Stimulated activated naive B cell treated with anti-CD40 and anti-IgM and Interleukin-4, amounts not matched to agents 10 μg/mL and 1 μg/mL and 100 μg/mL, for 72 hours (primary cell): ENCODE measurements at regions not wholly inside any gene's neighbourhood (a gene's known extent, or its start where the extent isn't known, plus 50 kb on each side); places are given as distances from the start of the nearest gene placed in this dataset.
A peak's percentile ranks its signal among the peaks of the same experiment; 100 is the strongest.

Experiments used
- ATAC-seq, 2 donors: fragments of 150-1000 bp; cut with Tn5 transposase; replicated peaks; 2 replicates each; pipeline ENCODE4 v1.10.0; 2021; ENCODE audit warnings: moderate library complexity in 1 of 2
- DNase-seq: peaks from one replicate; pipeline ENCODE4 v3.0.0; 2021
- H3K27ac Mint-ChIP-seq: one replicate; pipeline ENCODE4 v1.8.0; 2022; ENCODE audit warnings: mild to moderate bottlenecking, mixed read lengths
- H3K27me3 Mint-ChIP-seq, 2 donors: one replicate each; pipeline ENCODE4 v1.8.0; 2022; ENCODE audit warnings: mixed read lengths in 2 of 2
- H3K36me3 Mint-ChIP-seq, 2 donors: one replicate each; pipeline ENCODE4 v1.8.0; 2022; ENCODE audit warnings: mixed read lengths in 2 of 2, mild to moderate bottlenecking in 1 of 2
- H3K4me1 Mint-ChIP-seq, 2 donors: one replicate each; pipeline ENCODE4 v1.8.0; 2022; ENCODE audit warnings: mixed read lengths in 2 of 2, mild to moderate bottlenecking in 1 of 2
- H3K4me3 Mint-ChIP-seq, 2 donors: one replicate each; pipeline ENCODE4 v1.8.0; 2022; ENCODE audit warnings: mild to moderate bottlenecking in 2 of 2, mixed read lengths in 2 of 2, moderate library complexity in 1 of 2
- H3K9me3 Mint-ChIP-seq, 2 donors: one replicate each; pipeline ENCODE4 v1.8.0; 2022; ENCODE audit warnings: mixed read lengths in 2 of 2, mild to moderate bottlenecking in 1 of 2

GRCh38 chr15:60221356-60221755, 176.4 kb downstream of the ANXA2 start:
- DNase-seq = no peak
- no peaks in the 10 kb centered on the region for H3K36me3 Mint-ChIP-seq
- no peaks in the 10 kb centered on the region for H3K9me3 Mint-ChIP-seq
- no peak for ATAC-seq
- no peak overlapping the region for H3K4me3 Mint-ChIP-seq
- no peak overlapping the region for H3K27ac Mint-ChIP-seq
- peaks cover 1 to 8% of the 10 kb centered on the region in 2 donors for H3K27me3 Mint-ChIP-seq
- peaks cover 0 to 2% of the 10 kb centered on the region in 2 donors for H3K4me1 Mint-ChIP-seq

GRCh38 chr15:60222404-60222803, 175.4 kb downstream of the ANXA2 start:
- ATAC-seq (no peak), DNase-seq (no peak)
- Mint-ChIP-seq H3K27me3 (peaks cover 0 to 8% of the 10 kb centered on the region in 2 donors), H3K4me3 (no peak overlapping the region), H3K4me1 (peaks cover 0 to 2% of the 10 kb centered on the region in 2 donors), H3K27ac (no peak overlapping the region), H3K9me3 (no peaks in the 10 kb centered on the region), H3K36me3 (no peaks in the 10 kb centered on the region)

DNA sequence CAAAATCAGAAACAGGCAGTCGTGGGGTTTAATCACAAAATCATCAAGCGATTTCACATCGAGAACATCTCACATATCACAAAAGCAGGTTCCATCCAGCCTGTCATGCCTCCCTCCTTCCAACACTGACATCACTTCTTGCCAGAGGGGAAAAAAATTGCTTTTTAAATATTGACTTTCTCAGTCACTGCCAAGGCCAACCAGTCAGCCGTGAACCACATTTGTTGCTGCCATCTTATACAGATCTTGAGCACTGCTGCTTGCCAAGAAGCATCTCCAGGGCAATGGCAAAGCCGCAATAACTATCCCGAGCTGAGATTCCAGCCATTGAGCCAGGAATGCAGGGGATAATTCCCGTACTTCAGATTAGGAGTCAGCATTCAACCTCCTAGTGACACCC, 174.6 kb downstream of the ANXA2 start:
- DNase-seq (no peak), ATAC-seq (no peak)
- Mint-ChIP-seq H3K27me3 (peaks cover 0 to 8% of the 10 kb centered on the region in 2 donors), H3K4me3 (no peak overlapping the region), H3K4me1 (peaks cover 2 to 3% of the 10 kb centered on the region in 2 donors), H3K27ac (no peak overlapping the region), H3K9me3 (no peaks in the 10 kb centered on the region), H3K36me3 (no peaks in the 10 kb centered on the region)

DNA sequence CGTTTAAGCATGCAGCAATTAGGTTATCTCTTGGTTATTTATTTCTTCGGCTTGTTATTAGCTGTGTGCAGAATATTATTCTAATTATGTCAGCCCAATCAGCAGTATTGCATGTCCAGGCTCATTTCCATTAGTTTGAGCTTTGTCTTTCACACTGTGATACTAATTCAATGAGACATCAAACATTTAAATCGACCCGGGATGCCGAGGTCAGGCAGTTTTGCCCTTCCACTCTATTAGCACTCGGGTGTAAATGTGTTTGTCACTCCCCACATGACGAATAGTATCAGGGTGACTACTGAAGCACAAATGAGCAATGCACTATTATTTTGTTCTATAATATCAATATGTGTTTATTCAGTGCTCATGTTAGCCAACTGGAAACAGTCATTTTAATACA, 170.9 kb downstream of the ANXA2 start:
- Mint-ChIP-seq H3K9me3 (no peaks in the 10 kb centered on the region), H3K27me3 (peaks cover 0 to 4% of the 10 kb centered on the region in 2 donors), H3K36me3 (no peaks in the 10 kb centered on the region), H3K27ac (no peak overlapping the region), H3K4me1 (peaks cover 5 to 14% of the 10 kb centered on the region in 2 donors), H3K4me3 (no peak overlapping the region)
- ATAC-seq (no peak), DNase-seq (no peak)

GRCh38 chr15:60228101-60228500, 169.7 kb downstream of the ANXA2 start:
- H3K4me1 Mint-ChIP-seq = peaks cover 5 to 14% of the 10 kb centered on the region in 2 donors
- no peak for DNase-seq
- no peaks in the 10 kb centered on the region for H3K36me3 Mint-ChIP-seq
- no peak for ATAC-seq
- no peak overlapping the region for H3K27ac Mint-ChIP-seq
- H3K9me3 Mint-ChIP-seq = no peaks in the 10 kb centered on the region
- H3K27me3 Mint-ChIP-seq = peaks cover 0 to 4% of the 10 kb centered on the region in 2 donors
- H3K4me3 Mint-ChIP-seq = no peak overlapping the region

DNA sequence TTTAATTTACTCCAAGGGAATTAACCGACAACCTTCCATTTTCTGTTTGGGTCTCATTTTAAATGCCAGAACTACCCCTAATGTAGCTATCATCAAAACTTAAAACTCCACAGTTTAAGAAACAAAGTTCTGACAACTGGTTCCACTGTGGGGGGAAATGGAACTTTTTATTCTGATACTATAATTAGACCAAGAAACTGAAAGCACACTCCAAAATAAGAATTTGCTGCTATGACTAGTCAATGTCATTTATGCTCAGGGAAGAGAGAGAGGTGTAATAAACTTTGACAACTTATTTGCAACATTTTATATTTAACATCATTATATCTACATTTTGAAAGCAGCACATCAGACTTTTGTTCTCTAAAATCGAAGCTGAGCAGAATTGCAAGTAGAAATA, 169.2 kb downstream of the ANXA2 start:
- no peak overlapping the region for H3K27ac Mint-ChIP-seq

DNA sequence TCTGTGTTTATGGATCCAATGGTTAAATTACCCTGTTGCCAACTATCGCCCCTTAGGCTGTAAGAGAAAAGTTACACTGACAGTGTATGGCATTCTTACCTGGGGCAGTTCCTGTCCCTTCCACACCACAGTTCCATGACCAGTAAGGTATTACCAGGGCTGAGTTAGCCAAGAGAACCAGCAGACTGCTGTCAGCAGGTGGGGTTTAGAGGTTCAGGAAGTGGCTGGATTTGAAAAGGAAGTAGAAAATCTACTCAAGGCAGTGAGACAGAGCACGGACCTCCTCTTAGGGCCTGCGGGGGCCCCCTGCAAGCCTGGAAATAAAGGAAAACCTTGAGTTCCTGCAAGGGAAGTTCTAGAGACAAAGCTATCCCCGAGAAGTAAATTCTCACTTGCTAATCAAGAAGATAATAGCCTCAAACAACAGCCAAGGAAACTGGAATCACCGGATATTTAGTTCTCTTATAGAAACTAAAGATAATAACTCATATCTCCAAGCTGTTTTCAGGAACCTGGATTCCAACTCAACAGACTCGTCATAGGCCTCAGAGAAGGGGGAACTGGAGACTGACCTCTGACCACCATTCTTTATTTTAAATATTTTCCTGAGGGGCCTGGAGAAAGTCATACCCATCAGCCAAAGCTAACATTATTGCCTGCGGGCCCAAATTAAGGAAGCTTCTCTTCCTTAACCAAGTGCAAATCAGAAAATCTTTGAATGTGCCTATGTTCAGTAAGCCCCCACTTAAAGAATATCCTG, 161.7 kb downstream of the ANXA2 start:
- ATAC-seq = no peak
- H3K9me3 Mint-ChIP-seq = peaks cover 2 to 7% of the 10 kb centered on the region in 2 donors
- H3K27ac Mint-ChIP-seq = no peak overlapping the region
- peaks cover 29 to 36% of the 10 kb centered on the region in 2 donors for H3K27me3 Mint-ChIP-seq
- DNase-seq = no peak
- H3K4me1 Mint-ChIP-seq = no peaks in the 10 kb centered on the region
- H3K4me3 Mint-ChIP-seq = no peak overlapping the region
- H3K36me3 Mint-ChIP-seq = peaks cover 0 to 2% of the 10 kb centered on the region in 2 donors

More for the DNA sequence above, 169.2 kb downstream of the ANXA2 start:
- ATAC-seq (no peak), DNase-seq (no peak)
- Mint-ChIP-seq H3K4me3 (no peak overlapping the region), H3K36me3 (no peaks in the 10 kb centered on the region), H3K9me3 (no peaks in the 10 kb centered on the region), H3K27me3 (peaks cover 0 to 4% of the 10 kb centered on the region in 2 donors), H3K4me1 (peaks cover 5 to 14% of the 10 kb centered on the region in 2 donors)

GRCh38 chr15:60237446-60237845, 160.3 kb downstream of the ANXA2 start:
- Mint-ChIP-seq H3K36me3 (peaks cover 0 to 3% of the 10 kb centered on the region in 2 donors), H3K27ac (no peak overlapping the region), H3K27me3 (peaks cover 34 to 39% of the 10 kb centered on the region in 2 donors), H3K4me1 (no peaks in the 10 kb centered on the region), H3K4me3 (no peak overlapping the region), H3K9me3 (peaks cover 7 to 12% of the 10 kb centered on the region in 2 donors)
- ATAC-seq = no peak
- no peak for DNase-seq

GRCh38 chr15:60243769-60244168, 154.0 kb downstream of the ANXA2 start:
- no peak overlapping the region for H3K27ac Mint-ChIP-seq
- DNase-seq = no peak
- peaks cover 0 to 3% of the 10 kb centered on the region in 2 donors for H3K36me3 Mint-ChIP-seq
- ATAC-seq = no peak
- peaks cover 16 to 28% of the 10 kb centered on the region in 2 donors for H3K27me3 Mint-ChIP-seq
- H3K9me3 Mint-ChIP-seq = peaks cover 7% of the 10 kb centered on the region in 2 donors
- H3K4me3 Mint-ChIP-seq = no peak overlapping the region
- no peaks in the 10 kb centered on the region for H3K4me1 Mint-ChIP-seq

DNA sequence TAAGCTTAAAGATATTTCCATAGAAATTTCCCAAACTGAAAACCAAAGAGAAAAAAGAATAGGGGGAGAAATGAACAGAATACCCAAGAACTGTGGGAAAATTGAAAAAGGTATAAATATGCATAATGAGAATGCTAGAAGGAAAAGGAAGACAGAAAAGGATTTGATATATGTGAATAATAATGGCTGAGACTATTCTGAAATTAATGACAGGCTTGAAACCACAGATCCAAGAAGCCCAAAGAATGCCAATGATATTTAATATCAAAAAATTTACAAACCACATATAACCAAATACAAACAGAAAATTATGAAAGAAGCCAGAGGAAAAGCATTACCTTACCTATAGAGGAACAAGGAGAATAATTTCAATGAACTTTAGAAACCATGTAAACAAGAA, 153.0 kb downstream of the ANXA2 start:
- Mint-ChIP-seq H3K27ac (no peak overlapping the region), H3K4me1 (no peaks in the 10 kb centered on the region), H3K36me3 (peaks cover 0 to 3% of the 10 kb centered on the region in 2 donors), H3K27me3 (peaks cover 10 to 21% of the 10 kb centered on the region in 2 donors), H3K9me3 (peaks cover 7% of the 10 kb centered on the region in 2 donors), H3K4me3 (no peak overlapping the region)
- no peak for DNase-seq
- no peak for ATAC-seq

GRCh38 chr15:60250316-60250715, 147.5 kb downstream of the ANXA2 start:
- Mint-ChIP-seq H3K36me3 (no peaks in the 10 kb centered on the region), H3K27ac (no peak overlapping the region), H3K4me3 (no peak overlapping the region), H3K9me3 (no peaks in the 10 kb centered on the region), H3K27me3 (peaks cover 8 to 17% of the 10 kb centered on the region in 2 donors), H3K4me1 (peaks cover 3% of the 10 kb centered on the region in 2 donors)
- DNase-seq (no peak), ATAC-seq (no peak)

GRCh38 chr15:60251300-60252070, 146.3 kb downstream of the ANXA2 start:
- no peak overlapping the region for H3K4me3 Mint-ChIP-seq
- DNase-seq (no peak), ATAC-seq (no peak)
- H3K4me1 Mint-ChIP-seq = peaks cover 5% of the 10 kb centered on the region in 2 donors
- no peaks in the 10 kb centered on the region for H3K9me3 Mint-ChIP-seq
- no peak overlapping the region for H3K27ac Mint-ChIP-seq
- H3K36me3 Mint-ChIP-seq = no peaks in the 10 kb centered on the region
- H3K27me3 Mint-ChIP-seq = peaks cover 8 to 17% of the 10 kb centered on the region in 2 donors

- ATAC-seq (no peak), DNase-seq (no peak)
- Mint-ChIP-seq H3K36me3 (no peaks in the 10 kb centered on the region), H3K27ac (no peak overlapping the region), H3K4me1 (peaks cover 5% of the 10 kb centered on the region in 2 donors), H3K4me3 (no peak overlapping the region), H3K27me3 (peaks cover 13 to 27% of the 10 kb centered on the region in 2 donors), H3K9me3 (no peaks in the 10 kb centered on the region)
Measured at GRCh38 chr15:60254416-60254815, 143.4 kb downstream of the ANXA2 start.

- no peaks in the 10 kb centered on the region for H3K9me3 Mint-ChIP-seq
- H3K36me3 Mint-ChIP-seq = no peaks in the 10 kb centered on the region
- peaks cover 9 to 19% of the 10 kb centered on the region in 2 donors for H3K27me3 Mint-ChIP-seq
- DNase-seq (peak; percentile 4), ATAC-seq (peak; percentile 87 to 97)
- no peak overlapping the region for H3K4me3 Mint-ChIP-seq
- peaks cover 5% of the 10 kb centered on the region in 2 donors for H3K4me1 Mint-ChIP-seq
- no peak overlapping the region for H3K27ac Mint-ChIP-seq
Measured at GRCh38 chr15:60255390-60255789, 142.4 kb downstream of the ANXA2 start.
